ENCODE measurements at regions not wholly inside any gene's neighbourhood (a gene's known extent, or its start where the extent isn't known, plus 50 kb on each side); places are given as distances from the start of the nearest gene placed in this dataset.

DNA sequence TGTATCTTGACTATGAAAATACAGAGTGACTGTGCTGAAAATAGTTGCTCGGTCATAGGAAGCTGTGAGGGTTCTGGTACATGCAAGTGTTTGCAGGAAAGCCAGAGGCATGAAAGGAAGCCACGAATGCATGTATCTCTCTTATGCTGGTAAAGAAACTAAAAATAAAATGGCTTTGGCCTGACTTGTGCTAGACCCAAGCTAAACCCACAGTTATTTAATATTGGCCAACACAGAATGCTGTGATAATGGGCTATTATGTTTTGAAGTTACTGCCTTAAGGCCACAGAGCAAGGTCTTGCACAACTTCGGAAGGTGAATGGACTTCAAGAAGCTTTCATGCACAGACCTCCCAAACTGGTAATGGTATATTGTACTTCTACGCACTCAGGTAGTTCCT, 518.2 kb upstream of the HTR2A start:
- no peak overlapping the region for H3K4me3 ChIP-seq (ENCODE audit: low read length)
- no peak for DNase-seq (ENCODE audit: low read depth, low spot score)

DNA sequence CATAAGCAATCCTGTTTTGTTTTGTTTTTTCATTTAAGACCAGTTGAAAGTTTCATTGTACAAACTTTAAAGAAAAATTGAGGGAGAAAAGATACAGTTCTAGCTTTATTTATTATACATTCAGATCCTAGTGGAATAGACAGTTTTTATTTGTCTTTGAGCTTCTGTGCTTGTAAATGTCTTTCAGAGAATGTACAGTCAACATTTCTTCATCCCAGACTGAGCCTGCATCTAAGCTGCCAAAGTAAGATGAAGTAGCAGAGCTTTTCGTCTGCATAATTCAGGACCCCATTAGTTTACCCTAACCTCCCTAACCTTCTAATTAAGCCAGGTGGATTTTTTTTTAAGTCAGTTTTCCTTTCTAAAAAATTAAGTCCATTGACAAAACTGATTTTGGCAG, 516.7 kb upstream of the HTR2A start:
- H3K4me3 ChIP-seq (ENCODE audit: low read length), result no peak overlapping the region
- no peak for DNase-seq (ENCODE audit: low read depth, low spot score)

GRCh38 chr13:47413112-47413511, 516.3 kb upstream of the HTR2A start:
- no peak for DNase-seq (ENCODE audit: low read depth, low spot score)
- H3K4me3 ChIP-seq (ENCODE audit: low read length), result no peak overlapping the region

DNA sequence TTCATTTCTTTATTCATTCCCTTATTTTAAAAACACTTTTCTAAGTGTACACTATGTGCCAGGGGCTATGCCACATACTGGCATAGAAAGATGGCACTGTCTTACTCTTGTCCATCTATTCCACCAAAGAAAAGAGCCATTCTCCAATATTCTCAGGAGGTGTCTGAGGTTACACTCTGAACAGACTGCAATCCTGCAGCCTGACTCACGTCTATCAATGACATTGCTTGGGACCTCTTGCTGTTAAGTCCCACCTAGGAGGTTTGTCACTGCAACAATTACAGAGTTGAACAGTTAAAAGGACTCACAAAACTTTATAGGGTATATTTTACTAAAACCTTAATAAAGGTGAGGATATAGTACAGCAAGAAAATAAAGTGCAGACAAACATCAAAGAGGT, 512.9 kb upstream of the HTR2A start:
- H3K4me3 ChIP-seq (ENCODE audit: low read length), result no peak overlapping the region
- no peak for DNase-seq (ENCODE audit: low read depth, low spot score)

- no peak for DNase-seq (ENCODE audit: low read depth, low spot score)
- H3K4me3 ChIP-seq (ENCODE audit: low read length), result no peak overlapping the region
These were observed 511.9 kb upstream of the HTR2A start for GRCh38 chr13:47408546-47409319.

GRCh38 chr13:47407808-47408207, 511.0 kb upstream of the HTR2A start:
- no peak overlapping the region for H3K4me3 ChIP-seq (ENCODE audit: low read length)
- DNase-seq (ENCODE audit: low read depth, low spot score), result no peak

- H3K4me3 ChIP-seq (ENCODE audit: low read length), result no peak overlapping the region
- DNase-seq (ENCODE audit: low read depth, low spot score), result no peak
These were observed 502.7 kb upstream of the HTR2A start for GRCh38 chr13:47399599-47399998.

- no peak for DNase-seq (ENCODE audit: low read depth, low spot score)
- no peak overlapping the region for H3K4me3 ChIP-seq (ENCODE audit: low read length)
These were observed 500.9 kb upstream of the HTR2A start for GRCh38 chr13:47397739-47398138.

DNA sequence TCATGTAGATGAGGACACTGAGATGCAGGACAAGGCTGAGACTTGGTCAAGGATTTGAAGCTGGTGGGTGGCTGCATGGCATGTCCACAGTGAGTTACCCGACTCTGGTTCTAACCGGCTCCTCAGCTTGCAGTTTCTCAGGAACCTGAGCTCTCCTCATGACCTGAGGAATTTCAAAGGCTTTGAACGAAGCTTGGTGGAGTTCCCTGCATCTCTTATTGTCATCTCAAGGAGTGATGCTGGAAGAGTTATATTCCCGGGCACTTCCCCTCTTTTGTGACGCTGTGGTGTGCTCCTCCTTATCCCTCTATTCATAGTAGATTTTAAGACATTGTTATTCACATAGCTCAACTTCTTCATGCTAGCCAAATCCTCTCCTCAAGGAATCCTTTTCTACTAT, 500.1 kb upstream of the HTR2A start:
- DNase-seq (ENCODE audit: low read depth, low spot score), result no peak
- no peak overlapping the region for H3K4me3 ChIP-seq (ENCODE audit: low read length)

DNA sequence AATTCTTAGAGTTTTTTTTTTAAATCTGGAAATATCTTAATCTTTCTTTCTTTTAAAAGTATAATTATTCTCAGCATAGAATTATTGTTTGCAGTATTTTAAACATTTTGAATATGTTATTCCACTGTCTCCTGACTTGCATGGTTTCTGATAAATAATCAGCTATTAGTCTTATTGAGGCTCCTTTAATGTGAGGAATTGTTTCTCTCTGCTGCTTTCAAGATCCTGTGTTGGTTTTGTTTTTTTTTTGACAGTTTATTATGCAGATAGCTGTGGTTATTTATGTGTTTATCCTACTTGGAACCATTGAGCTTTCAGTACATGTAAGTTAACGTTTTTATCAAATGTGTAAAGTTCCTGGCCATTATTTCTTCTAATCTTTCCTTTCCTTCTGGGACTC, 477.9 kb upstream of the HTR2A start:
- no peak for DNase-seq (ENCODE audit: low read depth, low spot score)
- no peak overlapping the region for H3K4me3 ChIP-seq (ENCODE audit: low read length)

GRCh38 chr13:47372751-47373150, 475.9 kb upstream of the HTR2A start:
- no peak for DNase-seq (ENCODE audit: low read depth, low spot score)
- no peak overlapping the region for H3K4me3 ChIP-seq (ENCODE audit: low read length)

DNA sequence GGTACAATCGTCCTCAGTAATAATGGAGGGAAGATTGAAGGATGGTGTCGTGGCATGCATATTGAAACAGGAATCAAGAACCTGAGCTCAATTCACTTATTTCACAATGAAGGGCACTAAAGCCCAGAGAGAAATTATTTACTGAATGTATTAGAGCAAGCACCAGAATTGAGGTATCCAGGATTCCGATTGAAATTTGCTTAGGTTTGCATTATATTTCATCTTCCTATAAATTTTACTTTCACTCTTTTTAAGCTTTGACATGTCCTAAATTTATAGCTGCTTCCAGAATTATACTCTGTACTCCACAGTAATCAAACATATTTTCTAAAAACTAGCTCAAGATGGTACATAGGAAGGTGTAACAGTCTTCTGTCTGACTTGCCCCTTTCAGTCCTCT, 454.9 kb upstream of the HTR2A start:
- no peak overlapping the region for H3K4me3 ChIP-seq (ENCODE audit: low read length)
- no peak for DNase-seq (ENCODE audit: low read depth, low spot score)

- H3K4me3 ChIP-seq (ENCODE audit: low read length), result no peak overlapping the region
- no peak for DNase-seq (ENCODE audit: low read depth, low spot score)
These were observed 453.7 kb upstream of the HTR2A start for GRCh38 chr13:47350334-47351124.

DNA sequence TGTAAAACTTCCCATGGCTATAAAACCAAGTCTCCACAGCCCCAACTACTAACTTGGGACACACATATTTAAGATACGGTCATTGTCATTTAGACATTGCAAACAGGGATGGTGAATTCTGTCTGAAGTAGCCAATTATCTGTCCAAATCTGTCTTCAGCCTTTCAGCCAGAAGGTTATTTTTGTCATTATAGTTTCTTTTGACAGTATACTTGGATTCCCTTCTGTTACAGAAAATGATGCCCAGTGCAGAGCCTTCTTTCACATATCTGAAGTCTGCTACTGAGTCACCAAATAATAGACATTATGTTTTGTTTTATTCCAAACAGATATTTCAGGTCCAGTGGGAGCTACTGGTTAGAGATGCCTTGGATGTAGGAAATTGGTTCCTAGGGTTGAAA, 452.4 kb upstream of the HTR2A start:
- H3K4me3 ChIP-seq (ENCODE audit: low read length), result no peak overlapping the region
- no peak for DNase-seq (ENCODE audit: low read depth, low spot score)

- no peak for DNase-seq (ENCODE audit: low read depth, low spot score)
- no peak overlapping the region for H3K4me3 ChIP-seq (ENCODE audit: low read length)
These were observed 441.1 kb upstream of the HTR2A start for GRCh38 chr13:47337781-47338507.

DNA sequence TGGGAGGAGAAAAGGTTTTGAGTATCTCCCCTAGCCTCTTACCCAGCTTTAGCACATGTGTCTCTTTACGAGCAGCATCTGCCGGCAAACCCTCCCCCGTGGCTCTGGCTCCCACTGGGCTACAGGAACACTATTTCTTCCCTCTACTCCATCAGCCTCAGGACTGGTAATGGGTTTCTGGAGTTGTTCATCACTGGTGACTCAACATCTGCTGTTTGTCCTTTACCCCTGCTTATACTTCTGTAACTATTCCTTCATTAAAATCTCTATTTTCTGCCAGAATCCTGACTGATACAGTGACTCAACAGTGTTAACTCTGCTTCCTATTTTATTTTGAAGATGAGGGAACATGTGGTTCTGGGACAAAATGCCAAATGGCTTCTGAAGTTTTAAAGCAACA, 437.3 kb upstream of the HTR2A start:
- H3K4me3 ChIP-seq (ENCODE audit: low read length), result no peak overlapping the region
- DNase-seq (ENCODE audit: low read depth, low spot score), result no peak

DNA sequence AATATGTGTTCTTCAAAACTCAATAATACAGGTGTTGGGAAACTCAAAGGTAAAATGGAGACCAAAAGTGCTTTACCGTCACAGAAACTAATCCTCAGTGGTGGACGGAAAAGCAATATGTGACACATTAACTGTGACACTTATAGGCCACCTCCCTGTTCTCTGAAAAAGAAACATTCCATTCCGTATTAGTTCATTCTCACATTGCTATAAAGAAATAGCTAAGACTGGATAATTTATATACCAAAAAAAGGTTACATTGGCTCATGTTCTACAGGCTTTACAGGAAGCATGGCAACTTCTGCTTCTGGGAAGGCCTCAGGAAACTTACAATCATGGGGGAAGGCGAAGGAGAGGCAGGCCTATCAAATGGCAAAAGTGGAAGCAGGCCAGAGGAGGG, 435.3 kb upstream of the HTR2A start:
- no peak overlapping the region for H3K4me3 ChIP-seq (ENCODE audit: low read length)
- no peak for DNase-seq (ENCODE audit: low read depth, low spot score)

GRCh38 chr13:47330031-47330430, 433.2 kb upstream of the HTR2A start:
- H3K4me3 ChIP-seq (ENCODE audit: low read length), result no peak overlapping the region
- DNase-seq (ENCODE audit: low read depth, low spot score), result no peak

DNA sequence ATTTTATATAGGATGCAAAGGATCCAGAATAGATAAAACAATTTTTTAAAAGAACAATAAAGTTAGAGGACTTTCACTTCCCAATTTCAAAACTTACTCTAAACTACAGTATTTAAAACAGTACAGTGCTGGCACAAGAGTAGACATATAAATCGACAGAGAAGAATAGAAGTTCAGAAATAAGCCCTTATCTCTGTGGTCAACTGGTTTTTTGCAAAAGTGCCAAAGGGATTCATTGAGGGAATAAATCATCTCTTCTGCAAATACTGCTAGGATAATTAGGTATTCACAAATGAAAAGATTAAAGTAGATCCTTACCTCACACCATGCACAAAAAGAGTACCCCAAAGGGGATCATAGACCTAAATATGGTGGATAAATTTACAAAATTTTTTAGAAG, 431.0 kb upstream of the HTR2A start:
- H3K4me3 ChIP-seq (ENCODE audit: low read length), result no peak overlapping the region
- DNase-seq (ENCODE audit: low read depth, low spot score), result no peak

DNA sequence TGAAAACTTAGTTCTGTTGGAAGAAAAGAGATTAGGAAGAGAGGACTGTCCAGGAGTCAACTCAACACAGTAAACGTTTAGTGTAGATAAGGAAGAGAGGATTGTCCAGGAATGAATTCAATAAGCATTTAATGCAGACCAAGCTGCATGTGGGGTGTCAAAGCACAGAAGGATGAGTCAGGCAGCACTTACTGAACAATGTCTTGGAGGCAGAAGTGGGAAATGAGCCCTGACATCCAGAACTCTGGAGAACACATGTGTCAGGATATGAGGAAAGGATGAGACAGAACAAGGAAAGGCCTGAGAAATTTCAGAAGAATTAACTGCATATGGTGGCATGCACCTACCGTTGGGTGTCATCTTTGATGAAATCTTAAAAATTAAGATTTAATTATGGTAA, 429.2 kb upstream of the HTR2A start:
- no peak overlapping the region for H3K4me3 ChIP-seq (ENCODE audit: low read length)
- DNase-seq (ENCODE audit: low read depth, low spot score), result no peak
